ENCODE measurements at regions not wholly inside any gene's neighbourhood (a gene's known extent, or its start where the extent isn't known, plus 50 kb on each side); places are given as distances from the start of the nearest gene placed in this dataset.

- H3K36me3 ChIP-seq (ENCODE audit: insufficient read depth, low read length) = no peaks in the 10 kb centered on the region
- Mint-ChIP-seq H3K4me3 (no peak overlapping the region), H3K4me1 (ENCODE audit: low read depth) (no peaks in the 10 kb centered on the region), H3K27me3 (no peaks in the 10 kb centered on the region), H3K36me3 (ENCODE audit: low read depth) (no peaks in the 10 kb centered on the region), H3K9me3 (peaks cover 19% of the 10 kb centered on the region), H3K27ac (no peak overlapping the region)
- ATAC-seq (ENCODE audit: poor library complexity) = no peak
- H3K27me3 ChIP-seq (ENCODE audit: control insufficient read depth in 1 of 2, insufficient read depth in 2 of 2, low read length in 2 of 2) = no peaks in the 10 kb centered on the region
- CTCF ChIA-PET = no interaction called here
- no peak for DNase-seq
- H3K4me3 ChIP-seq (ENCODE audit: low read length) = no peak overlapping the region
- H3K9me3 ChIP-seq (ENCODE audit: control insufficient read depth in 1 of 2, insufficient read depth in 1 of 2, low read length in 2 of 2) = peaks cover 3 to 13% of the 10 kb centered on the region in 2 experiments
- TF ChIP-seq CTCF (IDR thresholded peaks at IDR 0.05) = no peak
- no peak overlapping the region for H3K27ac ChIP-seq (ENCODE audit: low read depth in 1 of 2, low read length in 2 of 2)
- no peaks in the 10 kb centered on the region for H3K4me1 ChIP-seq (ENCODE audit: insufficient read depth, low read length)
- intact Hi-C loops (cut with DNase I, micrococcal nuclease) = no loop called here
- POLR2A ChIA-PET = no interaction called here
Observed at GRCh38 chr13:64061649-64062048, 2646.0 kb upstream of the PCDH20 start.

- H3K4me1 Mint-ChIP-seq (ENCODE audit: low read depth) = no peaks in the 10 kb centered on the region
- H3K36me3 Mint-ChIP-seq (ENCODE audit: low read depth) = no peaks in the 10 kb centered on the region
- no peak overlapping the region for H3K27ac Mint-ChIP-seq
- ChIA-PET POLR2A (no interaction called here), CTCF (no interaction called here)
- Histone ChIP-seq H3K4me3 (ENCODE audit: low read length) (no peak overlapping the region), H3K27ac (ENCODE audit: low read depth in 1 of 2, low read length in 2 of 2) (no peak overlapping the region), H3K36me3 (ENCODE audit: insufficient read depth, low read length) (no peaks in the 10 kb centered on the region), H3K27me3 (ENCODE audit: control insufficient read depth in 1 of 2, insufficient read depth in 2 of 2, low read length in 2 of 2) (no peaks in the 10 kb centered on the region), H3K4me1 (ENCODE audit: insufficient read depth, low read length) (no peaks in the 10 kb centered on the region), H3K9me3 (ENCODE audit: control insufficient read depth in 1 of 2, insufficient read depth in 1 of 2, low read length in 2 of 2) (peaks cover 6 to 23% of the 10 kb centered on the region in 2 experiments)
- no peak overlapping the region for H3K4me3 Mint-ChIP-seq
- intact Hi-C loops (cut with DNase I, micrococcal nuclease) = no loop called here
- no peaks in the 10 kb centered on the region for H3K27me3 Mint-ChIP-seq
- peaks cover 21% of the 10 kb centered on the region for H3K9me3 Mint-ChIP-seq
- no peak for TF ChIP-seq CTCF (IDR thresholded peaks at IDR 0.05)
- ATAC-seq (ENCODE audit: poor library complexity) = no peak
- no peak for DNase-seq
Observed at GRCh38 chr13:64057372-64058020, 2641.8 kb upstream of the PCDH20 start.

GRCh38 chr13:64054321-64054720 lies 2638.7 kb upstream of the PCDH20 start:
- ATAC-seq (ENCODE audit: poor library complexity) = no peak
- no peaks in the 10 kb centered on the region for H3K36me3 Mint-ChIP-seq (ENCODE audit: low read depth)
- no peaks in the 10 kb centered on the region for H3K27me3 ChIP-seq (ENCODE audit: control insufficient read depth in 1 of 2, insufficient read depth in 2 of 2, low read length in 2 of 2)
- no peaks in the 10 kb centered on the region for H3K36me3 ChIP-seq (ENCODE audit: insufficient read depth, low read length)
- no peaks in the 10 kb centered on the region for H3K4me1 ChIP-seq (ENCODE audit: insufficient read depth, low read length)
- no peak for DNase-seq
- H3K27ac Mint-ChIP-seq = no peak overlapping the region
- H3K27me3 Mint-ChIP-seq = no peaks in the 10 kb centered on the region
- no peak overlapping the region for H3K4me3 ChIP-seq (ENCODE audit: low read length)
- no peaks in the 10 kb centered on the region for H3K4me1 Mint-ChIP-seq (ENCODE audit: low read depth)
- TF ChIP-seq CTCF (IDR thresholded peaks at IDR 0.05) = no peak
- H3K4me3 Mint-ChIP-seq = no peak overlapping the region
- H3K27ac ChIP-seq (ENCODE audit: low read depth in 1 of 2, low read length in 2 of 2) = no peak overlapping the region
- intact Hi-C loops (cut with DNase I, micrococcal nuclease) = no loop called here
- peaks cover 4 to 23% of the 10 kb centered on the region in 2 experiments for H3K9me3 ChIP-seq (ENCODE audit: control insufficient read depth in 1 of 2, insufficient read depth in 1 of 2, low read length in 2 of 2)
- POLR2A ChIA-PET = no interaction called here
- peaks cover 9% of the 10 kb centered on the region for H3K9me3 Mint-ChIP-seq
- CTCF ChIA-PET = no interaction called here
